K562 (cell line): ENCODE measurements at regions not wholly inside any gene's neighbourhood (a gene's known extent, or its start where the extent isn't known, plus 50 kb on each side); places are given as distances from the start of the nearest gene placed in this dataset.

Experiments used
- ATAC-seq: fragments of 200-7000 bp; cut with Tn5 transposase; 3 replicates; pipeline ENCODE4 v1.9.1; 2020; ENCODE audit warnings: moderate library complexity
- BruUV-seq: library from RNA; stranded (reverse); fragments of 400-500 nt; replicated peaks from 2 replicates; lab custom pipeline; 2021; lab: Mats Ljungman, UMichigan
- CTCF ChIA-PET: fragments of 300-600 bp; formaldehyde crosslinking; extraction: SDS; loops from one replicate; lab custom pipeline; 2021; ENCODE audit warnings: low intra/inter-chr PET ratio; lab: Yijun Ruan, JAX
- POLR2A ChIA-PET: fragments of 300-600, 350-650 bp; sonication (Branson Sonifier 250); formaldehyde crosslinking; extraction: SDS; loops from one replicate; lab custom pipeline; 2021; ENCODE audit warnings: antibody characterized with exemption, inconsistent platforms; lab: Yijun Ruan, JAX
- DNase-seq, 4 experiments: peaks; one replicate each; pipeline versions ENCODE4 v3.0.0 to v3.0.0-alpha.2; 2011 to 2018; ENCODE audit warnings: low spot score in 3 of 4, mixed read lengths in 3 of 4; ENCODE audit errors: extremely low read depth in 1 of 4
- FAIRE-seq: peaks from 2 replicates; lab custom pipeline; 2011; peaks lifted over from hg19 to GRCh38; lab: Jason Lieb, UNC
- H2AFZ ChIP-seq: 2 replicates; pipeline ENCODE4 v1.6.0; 2011; ENCODE audit warnings: low read depth, low read length, control low read depth, inconsistent platforms
- H3K27ac ChIP-seq: fragments of 200-600 bp; 3 replicates; pipeline ENCODE4 v1.8.0; 2011; ENCODE audit warnings: low read depth, mild to moderate bottlenecking, control low read depth, inconsistent platforms, low read length, moderate library complexity, mixed read lengths; ENCODE audit errors: extremely low read depth
- H3K27me3 ChIP-seq, 2 experiments: fragments of 300-600 bp in 1 of 2; 2 replicates in 1 of 2; 3 replicates in 1 of 2; pipeline versions ENCODE4 v1.6.0 to v1.8.0; 2011; ENCODE audit warnings: inconsistent platforms in 2 of 2, low read length in 2 of 2, mild to moderate bottlenecking in 1 of 2, mixed read lengths in 1 of 2, moderate library complexity in 1 of 2; ENCODE audit not compliant: control insufficient read depth in 2 of 2, insufficient read depth in 2 of 2
- H3K36me3 ChIP-seq: fragments of 300-600 bp; 3 replicates; pipeline ENCODE4 v1.8.0; 2011; ENCODE audit warnings: mild to moderate bottlenecking, low read length, inconsistent platforms; ENCODE audit not compliant: control insufficient read depth, insufficient read depth
- H3K4me1 ChIP-seq, 2 experiments: fragments of 200-600 bp in 1 of 2; replicated peaks in 1 of 2; 2 replicates in 1 of 2; 3 replicates in 1 of 2; pipeline versions ENCODE4 v1.5.1 to v1.8.0; 2011; ENCODE audit warnings: inconsistent platforms in 2 of 2, low read length in 2 of 2, mild to moderate bottlenecking in 1 of 2, mixed read lengths in 1 of 2, moderate library complexity in 1 of 2; ENCODE audit not compliant: control insufficient read depth in 2 of 2, insufficient read depth in 2 of 2
- H3K4me2 ChIP-seq: 2 replicates; pipeline ENCODE4 v1.6.1; 2011; ENCODE audit warnings: low read length, control low read depth, inconsistent platforms, mixed read lengths; ENCODE audit not compliant: insufficient read depth
- H3K4me3 ChIP-seq: fragments of 200-600 bp; sonication (generic), shearing (Covaris generic); 2 replicates; pipeline ENCODE4 v1.5.1; 2016; ENCODE audit warnings: control low read depth, inconsistent platforms
- H3K79me2 ChIP-seq: fragments of 200-600 bp; 3 replicates; pipeline ENCODE4 v1.8.0; 2011; ENCODE audit warnings: low read length, inconsistent platforms; ENCODE audit not compliant: control insufficient read depth, insufficient read depth
- H3K9ac ChIP-seq, 2 experiments: 2 replicates each; pipeline versions ENCODE4 v1.6.0 to v1.6.1; 2011; ENCODE audit warnings: low read depth in 2 of 2, low read length in 2 of 2, control low read depth in 1 of 2, inconsistent platforms in 1 of 2, mild to moderate bottlenecking in 1 of 2, mixed read lengths in 1 of 2; ENCODE audit not compliant: insufficient read depth in 1 of 2
- H3K9me1 ChIP-seq: one replicate; pipeline ENCODE4 v1.6.0; 2011; ENCODE audit warnings: inconsistent platforms, mild to moderate bottlenecking, low read length, moderate library complexity; ENCODE audit not compliant: control insufficient read depth, insufficient read depth
- H3K9me3 ChIP-seq: replicated peaks from 2 replicates; pipeline ENCODE4 v1.5.1; 2011; ENCODE audit warnings: low read depth, low read length, inconsistent platforms; ENCODE audit not compliant: control insufficient read depth, insufficient read depth
- H4K20me1 ChIP-seq: replicated peaks from 2 replicates; pipeline ENCODE4 v1.6.1; 2011; ENCODE audit warnings: low read length, inconsistent platforms, mixed read lengths; ENCODE audit not compliant: control insufficient read depth, insufficient read depth
- ARID1B ChIP-seq: fragments of 450-650 bp; IDR thresholded peaks from 2 replicates; pipeline ENCODE4 v1.6.1; 2016; ENCODE audit warnings: antibody characterized with exemption, mild to moderate bottlenecking, inconsistent platforms
- GTF2A2 ChIP-seq: IDR thresholded peaks from 2 replicates; pipeline ENCODE4 v1.6.1; 2016; ENCODE audit warnings: mild to moderate bottlenecking, missing genetic modification characterization, missing compliant biosample characterization
- MED1 ChIP-seq: sonication (generic); formaldehyde crosslinking; IDR thresholded peaks from 2 replicates; pipeline ENCODE4 v1.8.1; 2023; ENCODE audit warnings: missing genetic modification reagents, borderline replicate concordance
- RBFOX2 ChIP-seq: fragments of 200-400 bp; formaldehyde crosslinking; IDR thresholded peaks from 2 replicates; pipeline ENCODE4 v1.6.1; 2017; ENCODE audit warnings: low read depth, mild to moderate bottlenecking, low read length, moderate library complexity
- WHSC1 ChIP-seq: IDR thresholded peaks from one replicate; pipeline ENCODE4 v1.6.1; 2012; ENCODE audit warnings: low read length, control low read depth, inconsistent platforms
- ZNF253 ChIP-seq: fragments of 250-450 bp; sonication (Bioruptor Pico); conservative IDR thresholded peaks from 2 replicates; pipeline ENCODE4 v1.6.1; 2021; ENCODE audit warnings: mild to moderate bottlenecking
- WGBS: fragments of 100-300 bp; shearing (Covaris generic); methylation state at CpG from one replicate; pipeline ENCODE4 v1.1.6; 2016; ENCODE audit warnings: low coverage, mixed read lengths; ENCODE audit not compliant: insufficient coverage; ENCODE audit errors: missing lambda C conversion rate; 5-methylcytosine and 5-hydroxymethylcytosine counted together
- in situ Hi-C: fragments of 300-500 bp; cut with MboI; formaldehyde crosslinking; loops from 4 replicates; pipeline ENCODE4 v1.15.0; 2018; ENCODE audit warnings: inconsistent platforms, mixed read lengths
- intact Hi-C: fragments of 100-400 bp; cut with micrococcal nuclease; formaldehyde crosslinking; loops from 2 replicates; pipeline ENCODE4 v1.14.2; 2022
- TF ChIP-seq, protein P1 (sequence below): fragments of 250-450 bp; sonication (Bioruptor Pico); IDR thresholded peaks from 2 replicates; pipeline ENCODE4 v1.4.0; 2020; ENCODE audit warnings: mild to moderate bottlenecking, moderate library complexity
- TF ChIP-seq, protein P2 (sequence below): fragments of 250-450 bp; sonication (Bioruptor Pico); IDR thresholded peaks from 2 replicates; pipeline ENCODE4 v1.5.0; 2021; ENCODE audit warnings: mild to moderate bottlenecking, moderate library complexity

DNA sequence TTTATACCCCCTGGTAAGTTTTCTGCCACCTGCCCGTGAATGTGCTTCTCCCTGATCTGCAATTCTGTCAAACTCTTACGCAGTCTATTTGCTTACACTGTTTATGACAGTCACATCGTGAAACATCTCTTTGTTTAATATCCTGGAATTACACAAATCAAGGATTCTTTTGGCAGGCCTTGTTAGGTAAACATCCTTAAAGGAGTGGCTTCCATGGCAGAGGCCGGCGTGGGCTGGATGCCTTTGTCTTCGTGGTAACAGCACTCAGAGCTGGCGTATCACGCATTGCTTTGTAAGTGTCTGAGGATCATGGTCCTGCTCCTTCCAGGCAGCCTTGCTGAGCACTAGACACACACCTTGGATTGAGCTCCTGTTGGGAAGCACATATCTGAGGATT, 145.7 kb downstream of the IRX1 start:
- FAIRE-seq (no peak), DNase-seq (no peak), ATAC-seq (no peak)
- Histone ChIP-seq H3K9me1 (no peaks in the 10 kb centered on the region), H2AFZ (no peak overlapping the region), H3K79me2 (no peaks in the 10 kb centered on the region), H3K36me3 (no peaks in the 10 kb centered on the region), H4K20me1 (no peaks in the 10 kb centered on the region), H3K9ac (no peak overlapping the region), H3K4me1 (no peaks in the 10 kb centered on the region), H3K27ac (no peak overlapping the region), H3K27me3 (peaks cover 12 to 28% of the 10 kb centered on the region in 2 experiments; a peak in 3 of 5 replicates), H3K9me3 (no peaks in the 10 kb centered on the region), H3K4me3 (no peak overlapping the region), H3K4me2 (no peak overlapping the region)
- WGBS, result 2% methylated on average over 8 of the region's 8 CpGs
- CTCF ChIA-PET, result no interaction called here
- POLR2A ChIA-PET, result interaction anchor here (0.6 kb wide), 1 partner anchor 526 kb away, joined by 3 read pairs; no protein-coding TSS in a partner anchor
- TF ChIP-seq ZNF253 (CRISPR knock-in tag), result no peak
- no peak for TF ChIP-seq GTF2A2 (tag)
- TF ChIP-seq, protein P1, sequence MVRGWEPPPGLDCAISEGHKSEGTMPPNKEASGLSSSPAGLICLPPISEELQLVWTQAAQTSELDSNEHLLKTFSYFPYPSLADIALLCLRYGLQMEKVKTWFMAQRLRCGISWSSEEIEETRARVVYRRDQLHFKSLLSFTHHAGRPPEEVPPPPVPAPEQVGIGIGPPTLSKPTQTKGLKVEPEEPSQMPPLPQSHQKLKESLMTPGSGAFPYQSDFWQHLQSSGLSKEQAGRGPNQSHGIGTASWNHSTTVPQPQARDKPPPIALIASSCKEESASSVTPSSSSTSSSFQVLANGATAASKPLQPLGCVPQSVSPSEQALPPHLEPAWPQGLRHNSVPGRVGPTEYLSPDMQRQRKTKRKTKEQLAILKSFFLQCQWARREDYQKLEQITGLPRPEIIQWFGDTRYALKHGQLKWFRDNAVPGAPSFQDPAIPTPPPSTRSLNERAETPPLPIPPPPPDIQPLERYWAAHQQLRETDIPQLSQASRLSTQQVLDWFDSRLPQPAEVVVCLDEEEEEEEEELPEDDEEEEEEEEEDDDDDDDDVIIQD (CRISPR knock-in tag), result no peak
- TF ChIP-seq MED1 (CRISPR knock-in tag), result no peak
- no peak for TF ChIP-seq WHSC1
- no peak for TF ChIP-seq ARID1B
- no peak for TF ChIP-seq RBFOX2
- TF ChIP-seq, protein P2, sequence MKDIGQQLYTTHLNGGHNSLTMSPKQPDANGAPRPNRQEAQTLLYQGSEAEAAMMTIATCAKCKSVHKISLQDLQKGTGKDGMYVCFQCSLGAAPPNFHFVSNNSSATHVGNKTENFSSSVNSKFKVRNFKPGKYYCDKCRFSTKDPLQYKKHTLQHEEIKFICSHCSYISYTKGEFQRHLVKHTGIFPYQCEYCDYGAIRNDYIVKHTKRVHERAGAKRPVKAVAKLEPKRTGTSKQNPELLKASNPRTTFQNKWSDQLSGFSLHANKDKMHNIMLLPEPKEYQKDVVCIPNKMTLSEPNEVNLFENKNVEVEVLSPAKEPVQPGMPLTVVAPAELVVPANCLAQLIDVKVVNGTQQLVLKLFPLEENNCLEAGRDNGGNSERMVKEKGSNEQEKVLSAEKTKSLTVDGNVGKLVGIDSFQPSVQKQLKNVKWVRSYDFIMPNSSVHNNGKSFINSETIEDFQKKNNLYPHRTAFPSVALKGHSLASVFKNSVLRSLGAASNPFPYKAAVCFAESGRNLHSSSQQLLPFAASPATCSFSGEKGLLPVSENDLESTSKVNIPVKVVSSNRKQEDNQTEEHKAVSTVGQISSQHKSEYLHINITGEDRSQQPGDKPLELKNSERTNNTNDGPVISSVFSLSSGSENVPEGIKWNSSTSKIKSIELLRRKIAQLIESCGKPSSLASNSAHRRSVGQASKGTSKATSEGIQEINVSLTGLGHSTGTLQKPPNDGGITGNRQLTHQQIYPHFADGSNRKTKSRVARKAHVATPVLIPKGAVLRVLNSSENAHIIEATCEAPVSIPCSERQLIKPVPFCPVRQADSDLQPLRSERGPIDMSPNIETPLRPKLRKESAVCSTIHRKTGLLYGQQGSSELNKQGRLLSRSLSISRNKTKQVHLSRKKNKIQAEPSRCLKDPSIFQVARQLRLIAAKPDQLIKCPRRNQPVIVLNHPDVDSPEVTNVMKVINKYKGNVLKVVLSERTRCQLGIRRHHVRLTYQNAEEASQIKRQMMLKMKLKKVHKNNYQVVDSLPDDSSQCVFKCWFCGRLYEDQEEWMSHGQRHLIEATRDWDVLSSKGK (CRISPR knock-in tag), result no peak
- intact Hi-C loops (no loop called here), in situ Hi-C loops (no loop called here)
- BruUV-seq, result no TSS peak
